GM23248 (cell line): ENCODE measurements at regions not wholly inside any gene's neighbourhood (a gene's known extent, or its start where the extent isn't known, plus 50 kb on each side); places are given as distances from the start of the nearest gene placed in this dataset.

Source experiments
- DNase-seq: peaks from one replicate; pipeline ENCODE4 v3.0.0-alpha.2; 2015
- H2AFZ ChIP-seq: fragments of 200-600 bp; sonication (generic); 2 replicates; pipeline ENCODE4 v1.6.1; 2016; ENCODE audit warnings: antibody characterized with exemption
- H3F3A ChIP-seq: fragments of 200-600 bp; sonication (generic); 2 replicates; pipeline ENCODE4 v1.6.1; 2016; ENCODE audit warnings: mild to moderate bottlenecking, antibody characterized with exemption, mixed run types; ENCODE audit not compliant: insufficient read depth
- H3K27ac ChIP-seq: fragments of 200-600 bp; sonication (generic); 2 replicates; pipeline ENCODE4 v1.5.1; 2016; ENCODE audit warnings: mild to moderate bottlenecking
- H3K27me3 ChIP-seq: fragments of 200-600 bp; sonication (generic); replicated peaks from 2 replicates; pipeline ENCODE4 v1.6.1; 2016; ENCODE audit warnings: mild to moderate bottlenecking; ENCODE audit not compliant: insufficient read depth
- H3K36me3 ChIP-seq: fragments of 200-600 bp; sonication (generic); 2 replicates; pipeline ENCODE4 v1.6.1; 2016; ENCODE audit warnings: low read depth, mild to moderate bottlenecking
- H3K4me1 ChIP-seq: fragments of 200-600 bp; sonication (generic); 2 replicates; pipeline ENCODE4 v1.6.1; 2016; ENCODE audit warnings: mild to moderate bottlenecking; ENCODE audit not compliant: insufficient read depth
- H3K4me2 ChIP-seq: fragments of 200-600 bp; sonication (generic); one replicate; pipeline ENCODE4 v1.6.1; 2016; ENCODE audit warnings: mild to moderate bottlenecking; ENCODE audit not compliant: unreplicated experiment
- H3K4me3 ChIP-seq: fragments of 200-600 bp; sonication (generic); 2 replicates; pipeline ENCODE4 v1.5.1; 2016; ENCODE audit warnings: mild to moderate bottlenecking
- H3K79me2 ChIP-seq: fragments of 200-600 bp; sonication (generic); 2 replicates; pipeline ENCODE4 v1.6.1; 2016; ENCODE audit warnings: mild to moderate bottlenecking; ENCODE audit not compliant: insufficient read depth
- H3K9ac ChIP-seq: fragments of 200-600 bp; sonication (generic); 2 replicates; pipeline ENCODE4 v1.6.1; 2016; ENCODE audit warnings: mild to moderate bottlenecking
- H3K9me2 ChIP-seq: fragments of 200-600 bp; sonication (generic); 2 replicates; pipeline ENCODE4 v1.6.1; 2016; ENCODE audit warnings: mixed run types, mild to moderate bottlenecking, moderate library complexity; ENCODE audit not compliant: insufficient read depth
- H3K9me3 ChIP-seq: fragments of 200-600 bp; sonication (generic); one replicate; pipeline ENCODE4 v1.6.1; 2017; ENCODE audit warnings: low read depth
- H4K20me1 ChIP-seq: fragments of 200-600 bp; sonication (generic); 2 replicates; pipeline ENCODE4 v1.6.0; 2016; ENCODE audit not compliant: insufficient read depth
- EZH2 ChIP-seq: fragments of 200-600 bp; sonication (generic); IDR thresholded peaks from 2 replicates; pipeline ENCODE4 v1.6.1; 2018; ENCODE audit warnings: antibody characterized with exemption, mild to moderate bottlenecking; ENCODE audit not compliant: insufficient read depth, poor library complexity, severe bottlenecking
- EZH2phosphoT487 ChIP-seq: fragments of 200-600 bp; sonication (generic); IDR thresholded peaks from 2 replicates; pipeline ENCODE4 v1.6.1; 2018; ENCODE audit warnings: antibody characterized with exemption, moderate library complexity, mild to moderate bottlenecking, low read depth; ENCODE audit not compliant: insufficient read depth
- WGBS, 2 experiments: methylation state at CpG; one replicate each; pipeline ENCODE4 v1.1.6; 2015 to 2017; ENCODE audit warnings: low lambda C conversion rate in 2 of 2, low coverage in 1 of 2; ENCODE audit errors: missing lambda C conversion rate in 2 of 2; 5-methylcytosine and 5-hydroxymethylcytosine counted together
- in situ Hi-C: fragments of 300-500 bp; cut with MboI; formaldehyde crosslinking; loops from 2 replicates; pipeline ENCODE4 v1.15.0; 2020

DNA sequence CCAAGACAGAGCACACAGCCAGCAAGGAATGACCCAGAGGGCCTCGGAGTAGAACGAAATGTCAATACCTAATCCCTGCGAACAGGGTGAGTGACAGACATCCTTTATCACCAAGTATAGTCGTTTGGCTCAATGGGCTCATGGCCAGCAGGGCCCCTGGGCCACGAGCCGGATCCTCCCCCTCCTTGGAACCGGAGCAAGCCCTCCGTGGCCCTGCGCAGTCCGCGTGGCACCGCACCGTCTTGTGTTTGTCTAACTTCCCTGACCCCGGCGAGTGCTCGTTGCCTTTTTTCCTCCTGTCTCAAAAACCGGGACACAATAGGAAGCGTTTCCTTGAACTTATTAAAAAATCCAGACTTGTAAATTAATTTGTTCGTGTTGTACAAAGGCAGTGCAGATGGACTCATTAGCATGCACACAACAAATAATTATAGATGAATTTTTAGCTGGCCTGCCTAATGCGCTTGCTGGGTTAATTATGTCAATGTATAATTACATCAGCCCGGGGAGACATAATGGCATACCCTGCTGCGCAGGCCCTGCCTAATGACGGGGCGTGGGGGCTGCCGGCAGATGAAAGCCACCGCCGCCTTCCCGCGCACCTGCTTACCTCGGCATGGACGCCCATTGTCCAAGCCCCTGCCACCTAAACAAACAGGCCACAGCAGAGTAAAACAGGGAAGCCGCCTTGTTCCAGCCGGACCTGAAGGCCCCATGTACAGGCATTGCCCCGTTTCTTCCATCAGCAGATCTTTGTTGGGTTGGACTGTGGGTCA, 81.6 kb downstream of the PHETA1 start:
- Histone ChIP-seq H3F3A (no peaks in the 10 kb centered on the region), H4K20me1 (no peaks in the 10 kb centered on the region), H3K36me3 (no peaks in the 10 kb centered on the region), H3K9me2 (no peaks in the 10 kb centered on the region), H3K9ac (no peak overlapping the region), H3K9me3 (no peaks in the 10 kb centered on the region), H3K27ac (no peak overlapping the region), H3K27me3 (peaks cover 8% of the 10 kb centered on the region), H3K4me1 (no peaks in the 10 kb centered on the region), H3K79me2 (no peaks in the 10 kb centered on the region), H3K4me2 (no peak overlapping the region), H2AFZ (no peak overlapping the region), H3K4me3 (no peak overlapping the region)
- in situ Hi-C loops: no loop called here
- TF ChIP-seq EZH2 (no peak), EZH2phosphoT487 (no peak)
- no peak for DNase-seq
- 62 to 63% methylated on average over 34 of the region's 34 CpGs for WGBS, 2 experiments

- 45 to 49% methylated on average over 5 of the region's 5 CpGs for WGBS, 2 experiments
- in situ Hi-C loops: no loop called here
Observed at GRCh38 chr12:111285200-111285599, 83.7 kb downstream of the PHETA1 start.

DNA sequence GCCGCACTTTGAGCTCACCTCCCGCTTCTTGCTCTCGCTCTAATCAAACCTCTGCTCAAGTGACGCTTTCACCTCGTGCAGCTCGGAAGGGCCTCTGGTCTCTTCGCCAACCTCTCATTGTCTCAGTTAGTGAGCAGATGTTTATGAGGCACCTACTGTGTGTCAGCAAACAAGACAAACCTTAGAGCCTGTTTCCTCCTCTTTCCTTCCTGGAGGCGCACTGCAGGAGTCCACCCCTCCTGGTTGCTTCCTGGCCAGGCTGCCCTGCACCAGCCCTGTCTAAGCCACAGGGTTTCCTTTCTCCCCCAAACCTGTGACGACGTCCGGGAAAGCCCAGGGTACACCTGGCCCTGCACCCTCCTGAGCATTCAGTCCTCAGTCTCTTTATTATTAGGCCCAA, 84.2 kb downstream of the PHETA1 start:
- in situ Hi-C loops: no loop called here
- no peak for TF ChIP-seq EZH2
- TF ChIP-seq EZH2phosphoT487: no peak
- Histone ChIP-seq H3K4me2 (no peak overlapping the region), H3K27me3 (peaks cover 18% of the 10 kb centered on the region), H3K4me3 (no peak overlapping the region), H3K9me3 (no peaks in the 10 kb centered on the region), H3K9me2 (no peaks in the 10 kb centered on the region), H4K20me1 (no peaks in the 10 kb centered on the region), H3K79me2 (no peaks in the 10 kb centered on the region), H3K9ac (no peak overlapping the region), H3K27ac (no peak overlapping the region), H3F3A (no peaks in the 10 kb centered on the region), H2AFZ (no peak overlapping the region), H3K36me3 (no peaks in the 10 kb centered on the region), H3K4me1 (no peaks in the 10 kb centered on the region)
- 21 to 28% methylated on average over 11 of the region's 11 CpGs for WGBS, 2 experiments
- no peak for DNase-seq

More at GRCh38 chr12:111285200-111285599, 83.7 kb downstream of the PHETA1 start:
- no peaks in the 10 kb centered on the region for H3K79me2 ChIP-seq
- DNase-seq: no peak
- H3K4me3 ChIP-seq: no peak overlapping the region
- H3K9me2 ChIP-seq: no peaks in the 10 kb centered on the region
- H3K27me3 ChIP-seq: peaks cover 18% of the 10 kb centered on the region
- no peaks in the 10 kb centered on the region for H4K20me1 ChIP-seq
- no peak overlapping the region for H3K9ac ChIP-seq
- H3K9me3 ChIP-seq: no peaks in the 10 kb centered on the region
- H3F3A ChIP-seq: no peaks in the 10 kb centered on the region
- H3K27ac ChIP-seq: no peak overlapping the region
- H3K4me1 ChIP-seq: no peaks in the 10 kb centered on the region
- H2AFZ ChIP-seq: no peak overlapping the region
- TF ChIP-seq EZH2 (no peak), EZH2phosphoT487 (no peak)
- no peak overlapping the region for H3K4me2 ChIP-seq
- H3K36me3 ChIP-seq: no peaks in the 10 kb centered on the region

DNA sequence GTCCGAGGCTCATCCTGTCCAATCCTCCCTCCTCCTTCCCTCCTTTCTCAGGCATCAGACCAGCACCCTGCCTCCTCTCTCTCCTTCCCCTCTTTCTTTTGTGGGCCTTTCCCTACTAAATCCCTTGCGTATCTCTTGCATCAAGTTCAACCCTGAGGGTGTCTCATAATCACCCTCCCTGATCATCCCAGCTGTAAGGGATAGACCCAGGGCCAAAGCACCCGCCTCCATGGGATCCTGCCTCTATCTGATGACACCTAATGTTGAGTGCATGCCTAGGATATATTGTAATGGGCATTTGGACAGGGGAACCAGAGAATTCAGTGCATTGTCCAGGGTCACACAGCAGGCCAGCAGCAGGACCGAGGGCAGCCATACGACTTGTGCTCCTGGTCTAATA, 84.9 kb downstream of the PHETA1 start:
- Histone ChIP-seq H3K9ac (no peak overlapping the region), H3K4me2 (no peak overlapping the region), H3F3A (no peaks in the 10 kb centered on the region), H3K36me3 (no peaks in the 10 kb centered on the region), H3K9me2 (no peaks in the 10 kb centered on the region), H3K79me2 (no peaks in the 10 kb centered on the region), H3K4me1 (no peaks in the 10 kb centered on the region), H2AFZ (no peak overlapping the region), H3K4me3 (no peak overlapping the region), H3K27ac (no peak overlapping the region), H3K9me3 (no peaks in the 10 kb centered on the region), H3K27me3 (peaks cover 21% of the 10 kb centered on the region), H4K20me1 (no peaks in the 10 kb centered on the region)
- in situ Hi-C loops: no loop called here
- no peak for TF ChIP-seq EZH2phosphoT487
- no peak for TF ChIP-seq EZH2
- 76% methylated on average over 5 of the region's 5 CpGs for WGBS, 2 experiments
- no peak for DNase-seq
